ENCODE measurements at regions not wholly inside any gene's neighbourhood (a gene's known extent, or its start where the extent isn't known, plus 50 kb on each side); places are given as distances from the start of the nearest gene placed in this dataset.

DNA sequence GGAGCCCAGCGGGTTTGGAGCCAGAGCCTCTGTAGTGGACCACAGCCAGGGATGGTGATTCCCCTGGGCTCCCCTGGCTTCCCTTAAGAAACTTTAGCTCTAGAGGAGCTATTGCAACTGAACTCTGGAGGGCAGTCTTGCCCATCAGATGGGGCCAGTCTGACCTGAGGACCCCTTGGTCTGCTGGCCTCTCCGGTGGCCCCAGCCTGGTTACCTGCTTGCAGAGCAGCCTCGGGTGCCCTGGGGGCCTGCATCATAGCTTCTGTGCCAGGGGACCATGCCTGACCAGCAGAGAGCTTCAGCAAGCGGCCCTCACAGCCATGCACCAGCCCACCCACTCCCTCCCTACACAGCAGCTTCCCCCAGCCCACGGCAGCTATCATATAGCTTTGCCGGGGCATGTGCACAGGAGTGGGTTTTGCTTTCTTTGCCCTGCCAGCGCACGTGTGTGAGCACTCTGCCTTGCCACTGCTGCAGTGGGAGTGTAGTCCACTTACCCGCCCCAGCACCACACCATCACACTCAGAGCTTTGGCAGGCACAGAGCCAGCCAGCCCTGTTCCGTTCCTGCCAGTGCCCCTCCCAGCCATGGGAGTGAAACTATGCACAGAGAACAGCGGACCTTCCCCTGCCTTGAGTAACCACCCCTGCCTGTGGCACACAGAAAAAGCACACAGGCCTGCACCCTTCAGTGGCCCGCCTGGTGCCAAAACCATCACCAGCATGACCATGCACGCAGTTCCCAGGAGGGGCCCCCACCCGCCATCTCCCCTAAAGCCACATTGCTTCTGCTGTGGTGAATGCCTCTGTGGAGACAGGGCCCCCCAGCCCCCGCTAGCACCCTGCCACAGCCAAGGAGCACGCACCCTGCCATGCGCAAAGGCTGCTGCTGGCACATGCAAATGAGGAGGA, 442.9 kb upstream of the NEGR1 start:
- H3K4me3 ChIP-seq, result no peak overlapping the region
- H3K79me2 ChIP-seq (ENCODE audit: control insufficient read depth, insufficient read depth, low read length), result no peaks in the 10 kb centered on the region
- POLR2A ChIA-PET, result no interaction called here
- H2AFZ ChIP-seq (ENCODE audit: control insufficient read depth, low read depth, low read length), result no peak overlapping the region
- in situ Hi-C loops (cut with MboI), result no loop called here
- BruUV-seq (replicated peaks), result no TSS peak
- RAD21 ChIA-PET (ENCODE audit: unreplicated experiment), result no interaction called here
- ATAC-seq (no peak), FAIRE-seq (no peak), DNase-seq (ENCODE audit: low read depth, low spot score) (no peak)
- WGBS (ENCODE audit: insufficient coverage, insufficient replicate concordance, low lambda C conversion rate, missing lambda C conversion rate), result 30% methylated on average over 17 of the region's 17 CpGs
- no peaks in the 10 kb centered on the region for H3K27me3 ChIP-seq (replicated peaks in 1 of 2; ENCODE audit: control insufficient read depth in 2 of 2, insufficient read depth in 2 of 2, low read length in 1 of 2)
- TF ChIP-seq, protein P1, sequence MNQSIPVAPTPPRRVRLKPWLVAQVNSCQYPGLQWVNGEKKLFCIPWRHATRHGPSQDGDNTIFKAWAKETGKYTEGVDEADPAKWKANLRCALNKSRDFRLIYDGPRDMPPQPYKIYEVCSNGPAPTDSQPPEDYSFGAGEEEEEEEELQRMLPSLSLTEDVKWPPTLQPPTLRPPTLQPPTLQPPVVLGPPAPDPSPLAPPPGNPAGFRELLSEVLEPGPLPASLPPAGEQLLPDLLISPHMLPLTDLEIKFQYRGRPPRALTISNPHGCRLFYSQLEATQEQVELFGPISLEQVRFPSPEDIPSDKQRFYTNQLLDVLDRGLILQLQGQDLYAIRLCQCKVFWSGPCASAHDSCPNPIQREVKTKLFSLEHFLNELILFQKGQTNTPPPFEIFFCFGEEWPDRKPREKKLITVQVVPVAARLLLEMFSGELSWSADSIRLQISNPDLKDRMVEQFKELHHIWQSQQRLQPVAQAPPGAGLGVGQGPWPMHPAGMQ (IDR thresholded peaks at IDR 0.05; ENCODE audit: borderline replicate concordance), result no peak
- TF ChIP-seq NFYB (IDR thresholded peaks at IDR 0.05; ENCODE audit: insufficient read depth, low read depth, low read length), result no peak
- TF ChIP-seq ATF7 (IDR thresholded peaks at IDR 0.05; ENCODE audit: low read depth), result no peak
- TF ChIP-seq ZNF622 (IDR thresholded peaks at IDR 0.05), result no peak
- no peak for TF ChIP-seq FOXK2 (IDR thresholded peaks at IDR 0.05)
- no peak for TF ChIP-seq RAD51 (IDR thresholded peaks at IDR 0.05)
- TF ChIP-seq SMAD1 (IDR thresholded peaks at IDR 0.05; ENCODE audit: low read depth, partially characterized antibody), result no peak
- TF ChIP-seq, protein P2, sequence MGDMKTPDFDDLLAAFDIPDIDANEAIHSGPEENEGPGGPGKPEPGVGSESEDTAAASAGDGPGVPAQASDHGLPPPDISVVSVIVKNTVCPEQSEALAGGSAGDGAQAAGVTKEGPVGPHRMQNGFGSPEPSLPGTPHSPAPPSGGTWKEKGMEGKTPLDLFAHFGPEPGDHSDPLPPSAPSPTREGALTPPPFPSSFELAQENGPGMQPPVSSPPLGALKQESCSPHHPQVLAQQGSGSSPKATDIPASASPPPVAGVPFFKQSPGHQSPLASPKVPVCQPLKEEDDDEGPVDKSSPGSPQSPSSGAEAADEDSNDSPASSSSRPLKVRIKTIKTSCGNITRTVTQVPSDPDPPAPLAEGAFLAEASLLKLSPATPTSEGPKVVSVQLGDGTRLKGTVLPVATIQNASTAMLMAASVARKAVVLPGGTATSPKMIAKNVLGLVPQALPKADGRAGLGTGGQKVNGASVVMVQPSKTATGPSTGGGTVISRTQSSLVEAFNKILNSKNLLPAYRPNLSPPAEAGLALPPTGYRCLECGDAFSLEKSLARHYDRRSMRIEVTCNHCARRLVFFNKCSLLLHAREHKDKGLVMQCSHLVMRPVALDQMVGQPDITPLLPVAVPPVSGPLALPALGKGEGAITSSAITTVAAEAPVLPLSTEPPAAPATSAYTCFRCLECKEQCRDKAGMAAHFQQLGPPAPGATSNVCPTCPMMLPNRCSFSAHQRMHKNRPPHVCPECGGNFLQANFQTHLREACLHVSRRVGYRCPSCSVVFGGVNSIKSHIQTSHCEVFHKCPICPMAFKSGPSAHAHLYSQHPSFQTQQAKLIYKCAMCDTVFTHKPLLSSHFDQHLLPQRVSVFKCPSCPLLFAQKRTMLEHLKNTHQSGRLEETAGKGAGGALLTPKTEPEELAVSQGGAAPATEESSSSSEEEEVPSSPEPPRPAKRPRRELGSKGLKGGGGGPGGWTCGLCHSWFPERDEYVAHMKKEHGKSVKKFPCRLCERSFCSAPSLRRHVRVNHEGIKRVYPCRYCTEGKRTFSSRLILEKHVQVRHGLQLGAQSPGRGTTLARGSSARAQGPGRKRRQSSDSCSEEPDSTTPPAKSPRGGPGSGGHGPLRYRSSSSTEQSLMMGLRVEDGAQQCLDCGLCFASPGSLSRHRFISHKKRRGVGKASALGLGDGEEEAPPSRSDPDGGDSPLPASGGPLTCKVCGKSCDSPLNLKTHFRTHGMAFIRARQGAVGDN (IDR thresholded peaks at IDR 0.05), result no peak
- TF ChIP-seq CHD4 (IDR thresholded peaks at IDR 0.05), result no peak
- no peaks in the 10 kb centered on the region for H3K36me3 ChIP-seq (ENCODE audit: control insufficient read depth in 2 of 2, insufficient read depth in 2 of 2, low read length in 1 of 2)
- H3K4me1 ChIP-seq (ENCODE audit: control insufficient read depth, insufficient read depth, low read length), result no peaks in the 10 kb centered on the region
- H4K20me1 ChIP-seq (ENCODE audit: control insufficient read depth, insufficient read depth), result no peaks in the 10 kb centered on the region
- no peak overlapping the region for H3K4me2 ChIP-seq (ENCODE audit: control insufficient read depth, insufficient read depth)
- intact Hi-C loops (cut with micrococcal nuclease; ENCODE audit: unreplicated experiment), result no loop called here
- CTCF ChIA-PET, result no interaction called here
- H3K27ac ChIP-seq (ENCODE audit: control insufficient read depth, insufficient read depth), result no peak overlapping the region
- H3K9me3 ChIP-seq (replicated peaks; ENCODE audit: control insufficient read depth, insufficient read depth, low read length), result no peaks in the 10 kb centered on the region
- SMC1A ChIA-PET (ENCODE audit: uncharacterized antibody, unreplicated experiment), result no interaction called here
- no peak overlapping the region for H3K9ac ChIP-seq (ENCODE audit: control insufficient read depth, insufficient read depth, low read length)
